Mesenchymal stem cell (in vitro differentiated cells and primary cell): ENCODE measurements at regions not wholly inside any gene's neighbourhood (a gene's known extent, or its start where the extent isn't known, plus 50 kb on each side); places are given as distances from the start of the nearest gene placed in this dataset.
A peak's percentile ranks its signal among the peaks of the same experiment; 100 is the strongest.

Source experiments
- DNase-seq: peaks from one replicate; pipeline ENCODE4 v3.0.0-alpha.2; 2013
- H2AFZ ChIP-seq: one replicate; pipeline ENCODE4 v1.6.1; 2013; ENCODE audit warnings: low read depth, mild to moderate bottlenecking, control low read depth, inconsistent platforms, low read length, moderate library complexity
- H2AK5ac ChIP-seq: 2 replicates; pipeline ENCODE4 v1.6.1; 2013; ENCODE audit warnings: low read length, moderate library complexity, mild to moderate bottlenecking, inconsistent platforms; ENCODE audit not compliant: severe bottlenecking
- H2BK120ac ChIP-seq: one replicate; pipeline ENCODE4 v1.6.1; 2013; ENCODE audit warnings: low read depth, mild to moderate bottlenecking, inconsistent platforms, low read length, moderate library complexity
- H2BK12ac ChIP-seq, 2 experiments: one replicate each; pipeline ENCODE4 v1.6.1; 2013; ENCODE audit warnings: inconsistent platforms in 2 of 2, low read length in 2 of 2, mild to moderate bottlenecking in 2 of 2, moderate library complexity in 2 of 2, control low read depth in 1 of 2
- H2BK15ac ChIP-seq: one replicate; pipeline ENCODE4 v1.6.1; 2013; ENCODE audit warnings: mild to moderate bottlenecking, low read depth, inconsistent platforms; ENCODE audit not compliant: poor library complexity, severe bottlenecking
- H2BK5ac ChIP-seq: 2 replicates; pipeline ENCODE4 v1.6.1; 2013; ENCODE audit warnings: low read depth, mild to moderate bottlenecking, low read length, control low read depth, inconsistent platforms; ENCODE audit not compliant: poor library complexity, severe bottlenecking
- H3K14ac ChIP-seq, 2 experiments: one replicate each; pipeline ENCODE4 v1.6.1; 2013; ENCODE audit warnings: inconsistent platforms in 2 of 2, low read length in 2 of 2, control low read depth in 1 of 2, mild to moderate bottlenecking in 1 of 2, moderate library complexity in 1 of 2
- H3K18ac ChIP-seq, 2 experiments: one replicate each; pipeline ENCODE4 v1.6.1; 2013; ENCODE audit warnings: inconsistent platforms in 2 of 2, low read length in 2 of 2, control low read depth in 1 of 2, low read depth in 1 of 2, mild to moderate bottlenecking in 1 of 2
- H3K23ac ChIP-seq, 2 experiments: one replicate each; pipeline ENCODE4 v1.6.1; 2013; ENCODE audit warnings: inconsistent platforms in 2 of 2, low read length in 2 of 2, mild to moderate bottlenecking in 2 of 2, moderate library complexity in 2 of 2, control low read depth in 1 of 2
- H3K27ac ChIP-seq: 2 replicates; pipeline ENCODE4 v1.5.1; 2013; ENCODE audit warnings: mild to moderate bottlenecking, moderate library complexity, low read length, control low read depth, inconsistent platforms; ENCODE audit not compliant: poor library complexity, severe bottlenecking
- H3K27me3 ChIP-seq, 2 experiments: 2 replicates each; pipeline versions ENCODE4 v1.6.1 to v1.7.0; 2013; ENCODE audit warnings: low read length in 2 of 2, mild to moderate bottlenecking in 2 of 2, moderate library complexity in 2 of 2, control low read depth in 1 of 2, inconsistent platforms in 1 of 2; ENCODE audit not compliant: control insufficient read depth in 1 of 2, insufficient read depth in 1 of 2
- H3K36me3 ChIP-seq, 2 experiments: 2 replicates each; pipeline versions ENCODE4 v1.6.1 to v1.7.0; 2013; ENCODE audit warnings: low read length in 2 of 2, control low read depth in 1 of 2, inconsistent platforms in 1 of 2, low read depth in 1 of 2, mild to moderate bottlenecking in 1 of 2; ENCODE audit not compliant: insufficient read depth in 2 of 2, control insufficient read depth in 1 of 2
- H3K4ac ChIP-seq, 2 experiments: one replicate each; pipeline ENCODE4 v1.6.1; 2013; ENCODE audit warnings: inconsistent platforms in 2 of 2, low read length in 2 of 2, mild to moderate bottlenecking in 2 of 2, moderate library complexity in 2 of 2, control low read depth in 1 of 2, low read depth in 1 of 2
- H3K4me1 ChIP-seq: 2 replicates; pipeline ENCODE4 v1.6.1; 2013; ENCODE audit warnings: low read depth, low read length, control low read depth; ENCODE audit not compliant: control insufficient read depth, insufficient read depth
- H3K4me2 ChIP-seq: 2 replicates; pipeline ENCODE4 v1.6.1; 2013; ENCODE audit warnings: low read length, mild to moderate bottlenecking, inconsistent platforms; ENCODE audit not compliant: poor library complexity, severe bottlenecking
- H3K4me3 ChIP-seq, 2 experiments: 2 replicates each; pipeline versions ENCODE4 v1.5.1 to v1.7.0; 2013; ENCODE audit warnings: low read length in 2 of 2, mild to moderate bottlenecking in 2 of 2, control low read depth in 1 of 2, low read depth in 1 of 2; ENCODE audit not compliant: insufficient read depth in 1 of 2
- H3K79me1 ChIP-seq: replicated peaks from 2 replicates; pipeline ENCODE4 v1.6.1; 2013; ENCODE audit warnings: mild to moderate bottlenecking, control low read depth, low read length, inconsistent platforms; ENCODE audit not compliant: poor library complexity, severe bottlenecking
- H3K9ac ChIP-seq: 2 replicates; pipeline ENCODE4 v1.7.0; 2013; ENCODE audit warnings: mild to moderate bottlenecking, low read length, moderate library complexity
- H3K9me3 ChIP-seq: 2 replicates; pipeline ENCODE4 v1.7.0; 2013; ENCODE audit warnings: mild to moderate bottlenecking, low read length; ENCODE audit not compliant: control insufficient read depth
- H4K8ac ChIP-seq: one replicate; pipeline ENCODE4 v1.6.1; 2013; ENCODE audit warnings: inconsistent platforms, mild to moderate bottlenecking, low read length, moderate library complexity
- H4K91ac ChIP-seq: one replicate; pipeline ENCODE4 v1.6.1; 2013; ENCODE audit warnings: mild to moderate bottlenecking, low read length, inconsistent platforms
- WGBS: methylation state at CpG from one replicate; pipeline ENCODE4 v1.1.7; 2013; ENCODE audit warnings: mixed read lengths; 5-methylcytosine and 5-hydroxymethylcytosine counted together

DNA sequence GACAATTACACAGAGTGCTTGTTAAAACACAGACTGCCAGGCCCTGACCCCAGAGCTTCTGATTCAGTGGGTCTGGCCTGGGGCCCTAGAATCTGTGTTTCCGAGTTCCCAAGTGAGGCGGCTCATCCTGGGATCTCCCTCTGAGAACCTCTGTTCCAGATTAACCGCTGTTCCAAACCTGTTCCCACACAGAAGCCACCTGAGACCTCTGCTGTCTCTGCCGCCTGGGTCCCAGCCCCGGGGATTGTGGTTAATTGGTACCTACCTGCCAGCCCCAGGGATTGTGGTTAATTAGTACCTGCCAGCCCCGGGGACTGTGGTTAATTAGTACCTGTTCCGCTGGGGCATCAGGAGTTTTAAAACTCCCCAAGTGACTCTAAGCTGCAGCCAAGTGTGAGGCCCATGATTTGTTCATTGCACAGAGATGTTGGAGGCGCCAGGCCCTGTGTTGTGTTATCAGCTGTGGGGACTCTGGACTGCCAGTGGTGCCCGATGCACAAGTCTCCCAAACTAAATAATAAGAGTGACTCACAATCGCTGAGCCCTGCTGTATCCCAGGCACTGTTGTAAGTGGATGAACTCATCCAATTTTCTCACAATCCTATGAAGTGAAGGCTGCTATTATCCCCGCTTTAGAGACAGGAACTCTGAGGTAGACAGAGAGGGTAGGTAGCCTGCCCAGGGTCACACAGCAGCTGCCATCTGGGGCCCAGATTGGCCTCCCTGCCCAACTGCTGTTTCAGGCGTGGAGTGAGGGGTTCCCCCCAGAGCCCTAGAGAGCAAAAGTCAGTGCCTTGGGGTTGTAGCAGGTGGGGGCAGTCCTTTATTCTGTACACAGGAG is 219.7 kb downstream of the IRF8 start:
- H3K4me1 ChIP-seq, result no peaks in the 10 kb centered on the region
- H3K79me1 ChIP-seq, result no peaks in the 10 kb centered on the region
- no peak overlapping the region for H3K23ac ChIP-seq
- no peak overlapping the region for H2AFZ ChIP-seq
- peak; percentile 55 for DNase-seq
- peak overlapping the region in 1 of 2 experiments; percentile 38 for H3K18ac ChIP-seq
- no peak overlapping the region for H4K91ac ChIP-seq
- no peak overlapping the region for H2BK5ac ChIP-seq
- H3K9ac ChIP-seq, result no peak overlapping the region
- no peak overlapping the region for H3K27ac ChIP-seq
- no peak overlapping the region for H2BK120ac ChIP-seq
- H2AK5ac ChIP-seq, result no peak overlapping the region
- no peak overlapping the region for H2BK15ac ChIP-seq
- no peak overlapping the region for H2BK12ac ChIP-seq
- peak overlapping the region in 1 of 2 experiments; percentile 41 for H3K4ac ChIP-seq
- no peak overlapping the region for H3K4me3 ChIP-seq
- H4K8ac ChIP-seq, result no peak overlapping the region
- H3K9me3 ChIP-seq, result no peaks in the 10 kb centered on the region
- 77% methylated on average over 12 of the region's 12 CpGs for WGBS
- peaks cover 32 to 86% of the 10 kb centered on the region in 2 experiments for H3K27me3 ChIP-seq
- no peaks in the 10 kb centered on the region for H3K36me3 ChIP-seq
- no peak overlapping the region for H3K4me2 ChIP-seq
- peak overlapping the region in 1 of 2 experiments; percentile 65 for H3K14ac ChIP-seq

DNA sequence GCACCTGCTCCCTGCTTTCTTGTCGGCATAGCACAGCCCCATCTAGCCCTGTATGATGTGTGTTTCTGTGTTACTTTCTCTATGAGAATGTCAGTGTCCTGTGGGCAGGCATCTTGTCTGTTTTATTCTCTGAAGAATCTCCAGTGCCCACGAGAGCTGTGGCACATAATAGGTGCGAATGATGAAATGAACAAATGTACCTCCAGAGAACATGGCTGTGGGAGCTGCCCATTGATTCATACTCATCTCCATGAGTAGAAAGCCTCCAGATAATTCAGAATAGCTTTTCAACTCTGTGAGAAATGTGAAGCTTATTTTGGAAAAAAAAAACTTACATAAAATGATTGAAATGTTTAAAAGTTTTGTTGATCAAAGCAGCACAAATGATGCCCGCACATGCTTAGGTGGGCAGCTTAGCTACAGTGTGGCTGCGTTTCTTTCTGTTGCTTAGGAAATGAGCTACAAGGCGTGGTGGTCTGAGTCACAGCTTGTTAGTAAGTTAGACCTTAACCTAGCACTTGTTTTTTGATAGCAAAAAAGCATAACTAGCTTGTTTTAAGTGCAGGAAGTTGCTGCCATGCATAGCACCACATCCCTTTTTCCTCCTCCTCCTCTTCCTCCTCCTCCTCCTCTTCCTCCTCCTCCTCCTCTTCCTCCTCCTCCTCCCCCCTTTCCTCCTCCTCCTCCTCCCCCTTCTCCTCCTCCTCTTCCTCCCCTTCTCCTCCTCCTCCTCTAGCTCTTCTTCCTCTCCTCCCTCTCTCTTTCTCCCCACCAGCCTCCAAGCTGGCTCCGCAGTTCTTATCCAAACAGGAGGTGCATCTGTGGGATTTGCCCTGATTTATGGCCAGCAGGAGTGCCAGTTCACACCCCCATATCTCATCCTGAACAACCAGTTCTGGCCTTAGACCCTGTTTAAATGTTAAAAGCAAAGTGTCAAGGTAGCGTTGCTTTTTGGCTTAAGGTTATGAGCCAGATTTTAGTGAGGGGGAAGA is 221.5 kb downstream of the IRF8 start:
- Histone ChIP-seq H2AFZ (no peak overlapping the region), H3K4me2 (no peak overlapping the region), H4K91ac (peak overlapping the region; percentile 61), H2BK120ac (no peak overlapping the region), H2BK5ac (no peak overlapping the region), H3K23ac (no peak overlapping the region), H4K8ac (no peak overlapping the region), H3K36me3 (no peaks in the 10 kb centered on the region), H2AK5ac (no peak overlapping the region), H3K79me1 (no peaks in the 10 kb centered on the region), H3K27me3 (peaks cover 32 to 93% of the 10 kb centered on the region in 2 experiments), H2BK15ac (no peak overlapping the region), H3K4me3 (no peak overlapping the region), H3K9me3 (no peaks in the 10 kb centered on the region), H3K4me1 (no peaks in the 10 kb centered on the region), H3K9ac (no peak overlapping the region), H2BK12ac (no peak overlapping the region), H3K14ac (peak overlapping the region in 1 of 2 experiments; percentile 82), H3K4ac (no peak overlapping the region), H3K27ac (no peak overlapping the region), H3K18ac (peak overlapping the region in 1 of 2 experiments; percentile 78)
- no peak for DNase-seq
- WGBS, result 44% methylated on average over 7 of the region's 8 CpGs

DNA sequence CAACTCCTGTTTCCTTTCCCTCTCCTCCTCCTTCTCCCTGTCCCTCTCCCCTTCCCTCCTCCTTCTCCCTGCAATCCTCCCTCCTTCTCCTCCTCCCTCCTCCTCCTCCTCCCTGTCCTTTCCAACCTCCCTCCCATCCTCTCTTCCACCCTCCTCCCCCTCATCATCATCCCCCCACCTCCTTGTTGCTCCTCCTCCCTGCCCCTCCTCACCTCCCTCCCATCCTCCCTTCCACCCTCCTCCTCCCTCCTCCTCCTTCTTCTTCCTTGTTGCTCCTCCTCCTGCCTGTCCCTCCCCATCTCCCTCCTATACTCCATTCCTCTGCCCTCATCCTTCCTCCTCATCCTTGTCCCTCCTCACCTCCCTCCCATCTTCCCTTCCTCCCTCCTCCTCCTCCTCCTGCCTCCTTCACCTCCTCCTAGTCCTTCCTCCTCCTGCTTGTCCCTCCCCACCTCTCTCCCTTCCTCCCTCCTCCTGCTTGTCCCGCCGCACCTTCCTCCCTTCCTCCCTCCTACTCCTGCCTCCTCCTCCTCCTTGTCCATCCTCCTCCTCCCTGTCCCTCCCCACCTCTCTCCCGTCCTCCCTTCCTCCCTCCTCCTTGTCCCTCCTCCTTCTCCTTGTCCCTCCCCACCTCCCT is 222.5 kb downstream of the IRF8 start:
- no peak overlapping the region for H3K27ac ChIP-seq
- H4K8ac ChIP-seq, result peak overlapping the region; percentile 16
- no peaks in the 10 kb centered on the region for H3K9me3 ChIP-seq
- H2BK15ac ChIP-seq, result no peak overlapping the region
- H3K36me3 ChIP-seq, result no peaks in the 10 kb centered on the region
- peak overlapping the region in 1 of 2 experiments; percentile 57 for H3K18ac ChIP-seq
- no peak overlapping the region for H4K91ac ChIP-seq
- DNase-seq, result no peak
- peak overlapping the region; percentile 40 to 90 for H2BK12ac ChIP-seq
- H3K4me3 ChIP-seq, result no peak overlapping the region
- no peak overlapping the region for H2AK5ac ChIP-seq
- no peaks in the 10 kb centered on the region for H3K4me1 ChIP-seq
- no peak overlapping the region for H2BK5ac ChIP-seq
- H2BK120ac ChIP-seq, result no peak overlapping the region
- H3K4me2 ChIP-seq, result no peak overlapping the region
- H2AFZ ChIP-seq, result no peak overlapping the region
- no peaks in the 10 kb centered on the region for H3K79me1 ChIP-seq
- no peak overlapping the region for H3K9ac ChIP-seq
- peak overlapping the region in 1 of 2 experiments; percentile 91 for H3K14ac ChIP-seq
- 64% methylated on average over 3 of the region's 3 CpGs for WGBS
- no peak overlapping the region for H3K4ac ChIP-seq
- peaks cover 32 to 88% of the 10 kb centered on the region in 2 experiments for H3K27me3 ChIP-seq
- H3K23ac ChIP-seq, result no peak overlapping the region
